HG03457 (cell line): ENCODE measurements at regions not wholly inside any gene's neighbourhood (a gene's known extent, or its start where the extent isn't known, plus 50 kb on each side); places are given as distances from the start of the nearest gene placed in this dataset.

Source experiments
- ATAC-seq: cut with Tn5 transposase; IDR thresholded peaks from one replicate; pipeline ENCODE4 v1.9.1; 2021; ENCODE audit warnings: moderate number of reproducible peaks; ENCODE audit not compliant: unreplicated experiment

DNA sequence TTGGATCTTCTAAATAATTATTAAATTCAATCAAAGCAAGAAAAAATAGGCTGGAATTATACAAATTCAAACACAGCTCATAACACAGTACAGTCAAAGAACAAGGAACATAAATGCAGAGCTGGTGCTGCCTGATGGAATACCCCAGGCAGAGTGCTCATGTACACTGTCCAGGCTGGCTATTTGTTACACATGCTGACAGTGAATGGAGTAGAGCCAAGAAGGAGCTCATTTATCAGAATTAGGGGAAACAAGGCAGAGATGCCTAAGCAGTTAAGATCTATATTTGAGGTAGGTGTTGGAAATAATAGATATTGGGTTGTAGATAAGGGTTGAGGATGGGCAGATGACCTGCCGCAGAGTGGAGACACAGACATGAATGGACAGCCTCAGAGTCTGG, 788.2 kb upstream of the ARPP21 start:
- no peak for ATAC-seq

- ATAC-seq = no peak
These were observed 786.4 kb upstream of the ARPP21 start for GRCh38 chr3:34852844-34853439.

- ATAC-seq = no peak
These were observed 783.0 kb upstream of the ARPP21 start for GRCh38 chr3:34856081-34856947.

GRCh38 chr3:34858067-34858660, 781.2 kb upstream of the ARPP21 start:
- no peak for ATAC-seq

DNA sequence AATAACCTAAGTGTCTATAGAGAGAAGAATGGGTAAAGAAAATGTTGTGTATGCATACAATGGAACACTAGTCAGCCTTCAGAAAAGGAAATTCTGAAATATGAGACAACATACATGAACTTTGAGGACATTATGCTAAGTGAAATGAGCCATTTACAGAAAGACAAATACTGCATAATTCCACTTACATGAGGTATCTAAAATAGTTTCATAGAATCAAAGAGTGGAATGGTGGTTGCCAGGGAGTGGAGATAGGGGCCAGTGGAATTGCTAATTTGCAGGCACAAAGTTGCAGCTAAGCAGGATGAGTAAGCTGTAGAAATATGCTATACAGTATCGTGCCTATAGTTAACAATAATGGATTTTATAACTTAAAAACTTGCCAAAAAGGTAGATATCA, 779.6 kb upstream of the ARPP21 start:
- ATAC-seq = no peak

DNA sequence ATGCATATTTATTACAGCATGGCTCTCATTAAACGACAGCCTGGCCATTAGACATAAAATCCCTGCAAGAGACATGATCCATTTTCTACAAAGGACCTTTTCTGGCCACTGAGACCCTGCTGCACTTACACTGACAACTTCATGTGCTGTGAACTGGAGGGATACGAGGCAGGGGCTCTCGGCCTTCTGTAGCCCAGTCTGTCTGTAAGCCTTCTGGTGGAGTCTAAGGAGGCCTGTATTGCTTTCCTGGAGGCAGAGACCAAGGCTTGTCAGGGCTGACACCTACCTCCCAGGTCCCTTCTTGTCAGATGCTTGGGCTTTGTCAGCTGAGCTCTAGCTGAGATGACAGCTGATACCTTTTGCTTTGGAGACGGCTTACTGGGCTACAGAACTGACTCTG, 776.9 kb upstream of the ARPP21 start:
- ATAC-seq = no peak

DNA sequence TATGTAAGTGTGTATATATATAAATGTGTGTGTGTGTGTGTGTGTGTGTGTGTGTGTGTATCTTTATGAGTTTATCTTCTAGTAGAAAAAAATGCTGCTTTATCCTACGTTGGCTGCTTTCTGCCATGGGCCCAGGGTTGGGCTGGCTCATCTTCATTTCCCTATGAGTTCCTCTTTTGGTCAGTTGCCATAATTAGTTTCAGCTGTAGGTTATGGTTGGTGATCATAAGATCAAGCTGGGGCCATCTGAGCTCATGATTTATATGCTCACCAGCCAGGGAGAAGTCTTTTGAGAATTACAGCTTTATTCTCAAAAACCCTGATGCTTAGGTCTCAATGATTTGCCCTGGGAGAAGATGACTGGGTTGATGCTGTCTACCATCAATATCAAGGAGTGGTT, 775.8 kb upstream of the ARPP21 start:
- ATAC-seq = no peak

DNA sequence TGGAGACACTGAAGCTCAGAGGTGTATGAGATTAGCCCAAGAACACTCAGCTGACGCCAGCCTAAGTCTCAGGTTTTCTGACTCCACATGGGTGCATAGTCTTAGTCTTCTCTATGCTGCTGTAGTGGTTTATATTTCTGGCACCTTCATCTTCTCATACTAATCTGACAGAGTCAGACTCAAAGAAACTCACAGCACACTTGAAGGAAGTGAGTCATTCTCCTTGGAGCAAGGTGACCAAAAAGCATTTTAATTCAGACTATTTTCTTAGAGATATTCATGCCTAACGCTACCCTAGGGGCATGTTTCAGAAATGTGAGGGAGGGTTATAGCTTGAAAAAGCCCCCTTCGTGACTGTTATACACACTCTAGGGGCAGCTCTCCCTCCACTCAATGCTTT, 775.3 kb upstream of the ARPP21 start:
- ATAC-seq = no peak

- no peak for ATAC-seq
These were observed 774.0 kb upstream of the ARPP21 start for GRCh38 chr3:34865346-34865745.

DNA sequence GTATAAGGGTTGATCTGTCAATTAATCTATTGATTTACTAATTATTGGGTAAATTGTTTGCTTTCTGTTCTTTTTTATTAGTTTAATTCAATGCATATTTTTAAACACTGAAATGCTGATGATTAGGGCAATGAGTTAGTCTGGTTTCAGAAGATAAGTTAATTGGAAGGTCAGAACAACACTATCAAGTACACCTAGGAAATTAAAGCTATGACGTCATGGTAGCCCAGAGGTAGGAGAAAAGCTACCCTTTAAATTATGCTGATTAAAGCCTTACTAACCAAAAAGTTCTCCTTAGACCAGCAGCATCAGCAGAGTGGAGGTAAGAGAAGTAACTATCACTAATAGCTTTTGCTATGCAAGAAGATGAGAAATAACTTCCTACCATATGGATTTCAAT, 770.4 kb upstream of the ARPP21 start:
- no peak for ATAC-seq

DNA sequence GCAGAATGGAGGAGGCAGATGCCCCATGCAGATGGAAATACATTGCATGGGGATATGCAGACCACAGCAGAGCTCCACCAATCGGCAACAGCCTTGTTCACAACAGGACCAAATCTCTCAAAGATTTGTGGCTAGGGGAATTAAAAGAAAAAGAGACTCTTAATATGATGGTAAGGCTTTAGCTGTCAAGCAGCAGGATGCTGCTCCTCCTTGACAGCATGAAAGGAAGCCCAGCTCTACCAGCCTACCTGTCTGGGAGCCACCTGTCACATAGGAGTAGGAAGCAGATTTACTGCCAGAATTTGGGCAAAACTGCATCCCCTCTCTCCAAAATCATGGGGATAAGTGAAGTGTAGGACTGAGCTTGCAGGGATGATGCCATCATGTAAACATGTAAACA, 769.6 kb upstream of the ARPP21 start:
- no peak for ATAC-seq

DNA sequence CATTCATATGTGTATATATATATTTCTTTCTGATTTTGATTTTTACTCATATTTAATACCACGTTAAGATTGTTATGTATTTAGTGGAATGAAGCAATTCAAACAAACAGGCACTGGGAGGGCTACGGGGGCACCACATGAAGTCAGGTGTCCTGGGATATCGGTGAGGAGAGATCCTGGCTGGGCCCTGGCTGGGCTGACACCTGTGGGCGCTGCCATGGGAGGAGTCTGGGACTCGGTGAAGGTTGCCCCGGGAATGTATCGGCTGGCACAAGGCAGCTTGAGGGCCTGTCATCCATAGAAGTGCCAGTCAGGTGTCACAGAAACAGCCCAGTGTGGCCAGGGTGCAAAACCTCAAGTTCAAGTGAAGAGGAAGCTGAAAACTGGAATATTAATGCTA, 766.9 kb upstream of the ARPP21 start:
- ATAC-seq = no peak

DNA sequence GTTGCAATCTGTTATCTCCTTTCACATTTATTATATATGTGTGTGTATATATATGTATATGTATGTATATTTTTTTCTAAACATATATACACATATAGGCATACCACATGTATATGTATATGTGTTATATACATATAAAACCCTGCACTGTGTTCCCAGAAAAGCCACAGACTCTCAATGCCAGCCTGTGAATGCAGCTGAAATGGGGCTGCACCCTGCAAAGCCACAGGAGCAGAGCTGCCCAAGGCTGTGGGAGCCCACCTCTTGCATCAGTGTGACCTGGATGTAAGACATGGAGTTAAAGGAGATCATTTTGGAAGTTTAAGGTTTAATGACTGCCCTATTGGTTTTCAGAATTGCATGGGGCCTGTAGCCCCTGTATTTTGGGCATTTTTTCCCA, 762.3 kb upstream of the ARPP21 start:
- ATAC-seq = no peak

- ATAC-seq = no peak
These were observed 760.8 kb upstream of the ARPP21 start for GRCh38 chr3:34878488-34878887.

GRCh38 chr3:34881026-34881425, 758.3 kb upstream of the ARPP21 start:
- ATAC-seq = no peak

GRCh38 chr3:34882764-34883163, 756.6 kb upstream of the ARPP21 start:
- no peak for ATAC-seq

DNA sequence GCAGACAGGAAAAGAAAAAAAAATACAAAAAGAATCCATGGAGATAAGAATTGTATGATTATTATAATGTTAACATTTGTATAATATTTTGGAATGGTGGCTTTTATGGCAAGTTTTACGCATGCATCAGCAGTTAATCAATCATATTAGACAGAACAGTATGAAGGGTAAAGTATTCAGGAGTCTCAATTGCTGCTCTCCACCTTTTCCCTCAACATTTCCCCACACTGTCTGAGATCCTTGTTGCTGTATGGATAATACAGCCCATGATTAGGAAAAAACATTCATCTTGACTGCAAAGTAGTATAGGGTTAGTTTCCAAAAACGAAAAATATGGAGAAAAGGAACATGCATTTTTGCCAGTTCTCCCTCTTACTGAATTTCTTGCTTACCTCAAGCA, 755.3 kb upstream of the ARPP21 start:
- ATAC-seq = no peak

DNA sequence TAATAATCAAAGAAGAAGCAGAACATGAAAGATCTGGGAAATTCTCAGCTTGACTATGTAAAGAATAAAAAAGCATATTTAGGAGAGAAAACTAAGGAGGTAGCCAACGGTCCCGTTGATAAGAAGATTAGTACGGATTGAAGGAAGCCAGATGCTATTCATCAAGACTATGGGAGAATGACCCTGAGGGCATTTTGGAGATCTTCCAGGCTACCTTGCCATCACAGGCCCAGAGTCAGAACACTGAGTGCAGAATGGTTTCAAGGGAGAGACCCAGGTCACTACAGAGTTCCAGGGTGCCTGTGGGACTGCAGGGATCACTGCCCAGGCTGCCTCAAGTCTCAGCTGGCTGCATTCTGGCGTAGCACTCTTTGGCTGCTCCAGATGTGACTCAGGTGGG, 752.9 kb upstream of the ARPP21 start:
- ATAC-seq = no peak

GRCh38 chr3:34889641-34890040, 749.7 kb upstream of the ARPP21 start:
- ATAC-seq = no peak

GRCh38 chr3:34890247-34890646, 749.1 kb upstream of the ARPP21 start:
- no peak for ATAC-seq

GRCh38 chr3:34891941-34892340, 747.4 kb upstream of the ARPP21 start:
- ATAC-seq = no peak

DNA sequence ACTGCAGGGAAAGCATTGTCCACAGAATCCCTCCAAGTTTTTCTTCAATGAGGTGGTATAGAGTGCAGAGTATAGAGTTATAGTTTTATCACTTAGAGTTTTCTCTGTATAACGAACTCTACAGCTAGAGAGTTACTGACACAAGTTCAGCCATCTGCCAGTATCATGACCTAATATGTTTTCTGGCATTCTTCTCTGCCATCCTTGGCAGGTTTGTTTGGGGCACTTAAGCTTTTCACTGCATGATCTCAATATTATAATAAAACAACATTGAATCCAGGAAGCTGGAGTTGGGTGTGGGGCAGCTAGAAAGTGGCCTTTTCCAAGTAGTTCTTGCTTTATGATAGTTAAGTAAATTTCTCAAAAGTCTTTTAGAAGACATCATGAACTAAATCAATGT, 743.5 kb upstream of the ARPP21 start:
- ATAC-seq = no peak
